HG03442 (cell line): ENCODE measurements at regions not wholly inside any gene's neighbourhood (a gene's known extent, or its start where the extent isn't known, plus 50 kb on each side); places are given as distances from the start of the nearest gene placed in this dataset.
"Not testable (repeated sequence)": the region's sequence is repeated elsewhere in the genome, so short reads cannot be mapped to it uniquely, and the experiment has no call there.

Experiments
- ATAC-seq: cut with Tn5 transposase; IDR thresholded peaks from one replicate; pipeline ENCODE4 v1.9.1; 2021; ENCODE audit warnings: mild to moderate bottlenecking, moderate library complexity; ENCODE audit not compliant: unreplicated experiment

- ATAC-seq, result no peak
Observed at GRCh38 chr3:73894474-73895213, 269.9 kb upstream of the PDZRN3 start.

DNA sequence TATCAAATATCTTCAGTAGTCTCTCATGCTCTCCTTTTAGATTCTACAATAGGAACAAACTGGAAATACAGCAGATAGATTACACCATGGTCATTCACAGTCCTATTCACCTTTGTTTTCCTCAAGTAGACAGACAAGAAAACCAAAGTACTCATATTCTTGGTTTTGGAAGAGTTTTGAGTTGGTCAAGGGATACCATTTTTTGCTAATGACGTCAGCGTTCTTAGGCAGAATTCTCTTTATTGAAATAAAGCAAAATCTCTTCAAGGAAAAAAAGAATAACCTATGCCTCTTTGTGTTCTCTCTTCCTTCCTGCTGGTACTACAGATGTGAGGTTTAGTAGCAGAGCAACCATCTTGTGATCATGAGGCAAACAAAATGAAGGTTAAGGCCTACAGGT lies 268.3 kb upstream of the PDZRN3 start:
- ATAC-seq, result no peak

GRCh38 chr3:73885862-73886261 lies 261.1 kb upstream of the PDZRN3 start:
- no peak for ATAC-seq

DNA sequence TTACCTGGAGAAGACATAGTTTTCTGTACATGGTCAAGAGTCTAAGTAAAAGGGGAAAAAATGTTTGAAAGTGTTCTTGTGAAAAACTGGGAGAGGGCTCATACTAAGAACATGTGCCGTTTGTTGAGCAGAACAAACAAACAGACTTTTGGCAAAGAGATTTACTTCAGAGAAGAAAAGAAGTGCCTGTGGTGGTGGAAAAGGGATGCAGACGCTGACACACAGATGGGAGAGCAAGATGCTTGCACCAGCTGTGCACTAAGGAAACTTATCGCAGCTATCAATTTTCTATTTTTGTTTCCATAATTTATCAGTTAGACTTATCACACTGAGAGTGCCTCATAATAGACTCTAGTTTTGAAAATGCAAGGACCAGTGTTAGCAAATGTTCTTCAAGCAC lies 259.6 kb upstream of the PDZRN3 start:
- ATAC-seq, result no peak

DNA sequence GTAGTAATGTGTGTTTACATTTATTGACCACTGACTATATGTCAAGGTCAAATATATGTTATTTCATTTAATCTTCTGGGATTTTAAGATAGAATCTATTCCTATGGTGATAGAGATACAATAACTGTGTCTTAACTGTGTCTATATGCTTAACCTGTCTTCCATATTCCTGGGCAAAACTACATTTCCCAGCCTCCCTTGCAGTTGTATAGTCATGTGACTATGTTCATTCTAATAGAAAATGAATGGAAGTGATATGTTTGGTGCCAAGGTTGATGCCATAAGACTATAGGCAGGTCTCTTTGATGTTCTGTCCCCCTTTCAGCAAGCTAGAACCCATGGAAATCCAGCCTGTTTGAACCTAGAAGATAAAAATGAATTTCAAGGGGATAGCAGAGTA lies 258.8 kb upstream of the PDZRN3 start:
- no peak for ATAC-seq

- no peak for ATAC-seq
Observed at GRCh38 chr3:73874606-73875369, 250.0 kb upstream of the PDZRN3 start.

DNA sequence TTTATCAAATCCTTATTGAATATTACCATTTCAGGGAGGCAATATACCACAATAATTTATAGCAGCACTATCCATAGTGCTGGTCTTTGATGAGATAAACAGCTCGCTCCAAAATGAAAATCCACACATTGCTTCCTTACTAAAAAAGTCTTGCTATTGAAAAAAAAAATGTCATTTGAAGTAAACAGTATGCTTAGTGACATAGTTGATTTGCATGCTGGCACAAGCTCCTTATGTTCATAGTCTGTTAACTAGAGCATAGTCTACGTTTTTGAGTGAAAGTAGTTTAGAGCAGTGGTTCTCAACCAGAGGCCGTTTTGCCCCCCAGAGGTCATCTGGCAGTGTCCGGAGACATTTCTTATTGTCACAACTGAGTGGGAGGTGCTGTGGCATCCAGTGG lies 249.4 kb upstream of the PDZRN3 start:
- no peak for ATAC-seq

- no peak for ATAC-seq
Observed at GRCh38 chr3:73868688-73869315, 244.1 kb upstream of the PDZRN3 start.

- no peak for ATAC-seq
Observed at GRCh38 chr3:73867524-73867923, 242.8 kb upstream of the PDZRN3 start.

GRCh38 chr3:73866846-73867245 lies 242.1 kb upstream of the PDZRN3 start:
- no peak for ATAC-seq

- ATAC-seq, result no peak
Observed at GRCh38 chr3:73863546-73864079, 238.9 kb upstream of the PDZRN3 start.

DNA sequence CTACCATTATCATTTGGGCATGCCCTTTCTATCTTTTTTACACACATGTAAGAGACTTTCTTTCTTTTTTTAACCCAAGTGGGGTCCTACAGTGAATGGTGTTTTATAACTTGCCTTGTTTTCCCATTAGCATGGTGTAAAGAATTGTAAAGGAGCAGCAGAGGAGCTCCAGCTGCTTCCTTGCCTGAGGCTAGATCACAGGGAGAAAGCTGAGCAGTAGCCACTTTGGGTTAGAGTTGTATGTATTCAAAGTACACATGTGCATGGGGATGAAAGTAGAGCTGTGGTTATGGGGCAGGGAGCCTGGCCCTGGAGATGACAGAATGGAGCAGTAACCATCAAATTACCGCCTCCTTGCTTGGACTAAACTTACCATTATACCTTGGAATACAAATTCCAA lies 231.1 kb upstream of the PDZRN3 start:
- ATAC-seq, result no peak

DNA sequence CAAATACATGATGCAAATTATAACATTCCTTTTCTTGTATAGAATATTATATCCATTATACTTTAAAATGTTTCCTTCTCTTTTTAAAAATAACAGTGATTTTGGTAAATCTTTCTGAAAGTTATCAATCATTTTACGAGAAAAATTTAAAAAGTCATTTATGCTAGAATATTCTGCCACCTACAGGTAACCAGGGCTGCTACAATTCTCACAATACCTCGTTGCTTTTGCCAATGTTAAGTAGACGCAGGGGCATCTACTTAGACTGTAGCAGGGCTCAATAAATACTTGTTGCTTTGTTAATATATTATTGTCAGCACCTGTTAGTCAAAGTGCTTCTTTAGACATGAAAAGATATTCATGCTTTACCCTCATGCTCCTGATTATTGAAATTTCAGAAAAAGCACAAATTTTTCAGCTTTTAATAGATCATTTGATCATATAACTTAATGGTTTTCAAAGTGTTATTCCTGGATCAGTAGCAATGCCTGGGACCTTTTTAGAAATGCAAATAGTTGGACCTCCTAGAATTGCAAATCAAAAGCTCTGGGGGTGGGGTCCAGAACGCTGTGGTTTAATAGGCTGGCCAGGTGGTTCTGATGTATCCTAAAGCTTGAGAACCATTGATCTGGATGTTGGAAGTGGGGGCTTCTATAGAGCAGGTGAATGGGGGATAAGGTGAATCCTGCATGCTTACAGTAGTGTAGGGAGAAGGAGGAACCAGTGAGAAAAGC lies 223.6 kb upstream of the PDZRN3 start:
- ATAC-seq, result no peak

DNA sequence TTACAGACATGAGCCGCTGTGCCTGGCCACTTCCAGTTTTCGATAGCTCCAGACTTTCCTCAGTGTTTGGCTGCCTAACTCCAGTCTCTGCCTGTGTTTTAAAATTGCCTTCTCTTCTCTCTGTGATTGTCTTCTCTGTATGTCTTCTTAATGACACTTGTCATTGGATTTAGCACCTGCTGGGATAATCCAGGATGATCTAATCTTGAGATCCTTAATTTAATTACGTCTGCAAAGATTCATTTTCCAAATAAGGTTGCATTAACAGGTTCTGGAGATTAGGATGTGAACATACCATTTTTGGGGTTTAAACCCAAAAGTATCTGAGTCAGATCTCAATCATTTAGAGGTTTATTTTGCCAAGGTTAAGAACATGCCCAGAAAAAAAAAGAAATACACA lies 222.2 kb upstream of the PDZRN3 start:
- no peak for ATAC-seq

- ATAC-seq, result no peak
Observed at GRCh38 chr3:73839032-73839431, 214.3 kb upstream of the PDZRN3 start.

- no peak for ATAC-seq
Observed at GRCh38 chr3:73835945-73836344, 211.2 kb upstream of the PDZRN3 start.

- no peak for ATAC-seq
Observed at GRCh38 chr3:73832426-73832825, 207.7 kb upstream of the PDZRN3 start.

- ATAC-seq, result no peak
Observed at GRCh38 chr3:73828348-73828747, 203.6 kb upstream of the PDZRN3 start.

- no peak for ATAC-seq
Observed at GRCh38 chr3:73827725-73828211, 203.0 kb upstream of the PDZRN3 start.

DNA sequence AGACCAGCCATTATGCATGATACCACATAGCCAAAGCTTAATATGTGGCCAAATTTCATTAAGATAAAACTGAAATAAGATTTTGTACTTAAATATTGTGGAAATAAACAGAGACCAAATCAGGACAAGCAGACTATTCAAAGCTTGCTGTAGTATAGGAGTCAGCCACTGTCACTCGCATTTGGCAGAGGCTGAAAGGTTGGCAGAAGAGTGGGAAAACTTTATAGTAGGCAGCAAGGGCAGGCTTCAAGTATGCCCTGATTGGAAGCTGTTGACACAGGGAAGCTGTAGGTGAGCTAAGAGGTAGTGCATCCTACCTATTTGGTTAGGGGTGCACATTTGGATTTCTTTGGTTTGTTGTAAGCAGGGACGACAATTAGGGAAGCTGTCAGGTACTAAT lies 202.5 kb upstream of the PDZRN3 start:
- no peak for ATAC-seq

DNA sequence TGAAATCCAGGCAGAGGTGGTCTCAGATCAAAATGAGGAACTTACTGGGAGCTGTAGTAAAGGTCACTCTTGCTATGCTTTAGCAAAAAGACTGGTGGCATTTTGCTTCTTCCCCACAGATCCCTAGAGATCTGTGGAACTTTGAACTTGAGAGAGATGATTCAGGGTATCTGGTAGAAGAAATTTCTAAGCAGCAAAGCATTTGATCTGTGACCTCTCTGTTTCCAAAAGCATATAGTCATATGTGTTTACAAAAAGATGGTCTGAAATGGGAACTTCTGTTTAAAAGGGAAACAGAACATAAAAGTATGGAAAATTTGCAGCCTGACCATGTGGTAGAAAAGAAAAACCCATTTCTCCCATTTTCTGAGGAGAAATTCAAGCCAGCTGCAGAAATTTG lies 196.2 kb upstream of the PDZRN3 start:
- ATAC-seq, result not testable (repeated sequence)
